Hepatocyte (in vitro differentiated cells): ENCODE measurements at regions not wholly inside any gene's neighbourhood (a gene's known extent, or its start where the extent isn't known, plus 50 kb on each side); places are given as distances from the start of the nearest gene placed in this dataset.

Experiments
- DNase-seq: peaks from one replicate; pipeline ENCODE4 v3.0.0-alpha.2; 2016; ENCODE audit warnings: low spot score
- H2AFZ ChIP-seq: fragments of 200-600 bp; sonication (generic); 2 replicates; pipeline ENCODE4 v1.6.0; 2016; ENCODE audit warnings: antibody characterized with exemption, mild to moderate bottlenecking
- H3K27ac ChIP-seq: fragments of 200-600 bp; sonication (generic); 2 replicates; pipeline ENCODE4 v1.5.1; 2016; ENCODE audit warnings: mild to moderate bottlenecking
- H3K27me3 ChIP-seq: fragments of 200-600 bp; sonication (generic); 2 replicates; pipeline ENCODE4 v1.6.1; 2016
- H3K36me3 ChIP-seq: fragments of 200-600 bp; sonication (generic); replicated peaks from 2 replicates; pipeline ENCODE4 v1.5.1; 2016; ENCODE audit warnings: low read depth; ENCODE audit not compliant: insufficient read depth
- H3K4me1 ChIP-seq: fragments of 200-600 bp; sonication (generic); 2 replicates; pipeline ENCODE4 v1.5.1; 2016; ENCODE audit warnings: mild to moderate bottlenecking, moderate library complexity; ENCODE audit not compliant: insufficient read depth
- H3K4me2 ChIP-seq: fragments of 200-600 bp; sonication (generic); 2 replicates; pipeline ENCODE4 v1.6.0; 2016
- H3K4me3 ChIP-seq: fragments of 200-600 bp; sonication (generic); 2 replicates; pipeline ENCODE4 v1.5.1; 2016; ENCODE audit warnings: mild to moderate bottlenecking
- H3K79me2 ChIP-seq: fragments of 200-600 bp; sonication (generic); 2 replicates; pipeline ENCODE4 v1.6.0; 2017; ENCODE audit warnings: mild to moderate bottlenecking
- H3K9me2 ChIP-seq: fragments of 200-600 bp; sonication (generic); replicated peaks from 2 replicates; pipeline ENCODE4 v1.6.0; 2017; ENCODE audit warnings: mild to moderate bottlenecking; ENCODE audit not compliant: insufficient read depth
- H3K9me3 ChIP-seq: fragments of 200-600 bp; sonication (generic); 2 replicates; pipeline ENCODE4 v1.5.1; 2016; ENCODE audit warnings: low read depth, mild to moderate bottlenecking
- H4K20me1 ChIP-seq: fragments of 200-600 bp; sonication (generic); 2 replicates; pipeline ENCODE4 v1.6.0; 2016; ENCODE audit warnings: mild to moderate bottlenecking; ENCODE audit not compliant: insufficient read depth, poor library complexity, severe bottlenecking
- EZH2 ChIP-seq: fragments of 200-600 bp; sonication (generic); IDR thresholded peaks from 2 replicates; pipeline ENCODE4 v1.6.1; 2016; ENCODE audit warnings: antibody characterized with exemption, mild to moderate bottlenecking, borderline replicate concordance
- EZH2phosphoT487 ChIP-seq: fragments of 200-600 bp; sonication (generic); IDR thresholded peaks from one replicate; pipeline ENCODE4 v1.6.1; 2018; ENCODE audit warnings: antibody characterized with exemption, mild to moderate bottlenecking, low read depth, moderate library complexity; ENCODE audit not compliant: unreplicated experiment, severe bottlenecking
- WGBS: methylation state at CpG from one replicate; pipeline ENCODE4 v1.1.6; 2016; ENCODE audit warnings: low lambda C conversion rate; ENCODE audit errors: missing lambda C conversion rate; 5-methylcytosine and 5-hydroxymethylcytosine counted together
- TF ChIP-seq, protein P1 (sequence below): fragments of 200-600 bp; sonication (generic); IDR thresholded peaks from 2 replicates; pipeline ENCODE4 v1.5.1; 2016; ENCODE audit warnings: antibody characterized with exemption, mild to moderate bottlenecking; ENCODE audit not compliant: poor library complexity

GRCh38 chr6:125513978-125514377 is 212.2 kb upstream of the HDDC2 start:
- TF ChIP-seq EZH2 (no peak), EZH2phosphoT487 (no peak)
- TF ChIP-seq, protein P1, sequence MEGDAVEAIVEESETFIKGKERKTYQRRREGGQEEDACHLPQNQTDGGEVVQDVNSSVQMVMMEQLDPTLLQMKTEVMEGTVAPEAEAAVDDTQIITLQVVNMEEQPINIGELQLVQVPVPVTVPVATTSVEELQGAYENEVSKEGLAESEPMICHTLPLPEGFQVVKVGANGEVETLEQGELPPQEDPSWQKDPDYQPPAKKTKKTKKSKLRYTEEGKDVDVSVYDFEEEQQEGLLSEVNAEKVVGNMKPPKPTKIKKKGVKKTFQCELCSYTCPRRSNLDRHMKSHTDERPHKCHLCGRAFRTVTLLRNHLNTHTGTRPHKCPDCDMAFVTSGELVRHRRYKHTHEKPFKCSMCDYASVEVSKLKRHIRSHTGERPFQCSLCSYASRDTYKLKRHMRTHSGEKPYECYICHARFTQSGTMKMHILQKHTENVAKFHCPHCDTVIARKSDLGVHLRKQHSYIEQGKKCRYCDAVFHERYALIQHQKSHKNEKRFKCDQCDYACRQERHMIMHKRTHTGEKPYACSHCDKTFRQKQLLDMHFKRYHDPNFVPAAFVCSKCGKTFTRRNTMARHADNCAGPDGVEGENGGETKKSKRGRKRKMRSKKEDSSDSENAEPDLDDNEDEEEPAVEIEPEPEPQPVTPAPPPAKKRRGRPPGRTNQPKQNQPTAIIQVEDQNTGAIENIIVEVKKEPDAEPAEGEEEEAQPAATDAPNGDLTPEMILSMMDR = no peak
- Histone ChIP-seq H3K4me2 (no peak overlapping the region), H2AFZ (no peak overlapping the region), H3K36me3 (no peaks in the 10 kb centered on the region), H3K4me3 (no peak overlapping the region), H3K4me1 (no peaks in the 10 kb centered on the region), H3K9me2 (no peaks in the 10 kb centered on the region), H3K9me3 (no peaks in the 10 kb centered on the region), H3K79me2 (no peaks in the 10 kb centered on the region), H4K20me1 (no peaks in the 10 kb centered on the region), H3K27me3 (no peaks in the 10 kb centered on the region), H3K27ac (no peak overlapping the region)
- no peak for DNase-seq

GRCh38 chr6:125516644-125517043 is 214.9 kb upstream of the HDDC2 start:
- Histone ChIP-seq H2AFZ (no peak overlapping the region), H3K4me1 (no peaks in the 10 kb centered on the region), H3K4me3 (no peak overlapping the region), H3K9me3 (no peaks in the 10 kb centered on the region), H3K79me2 (no peaks in the 10 kb centered on the region), H4K20me1 (no peaks in the 10 kb centered on the region), H3K36me3 (no peaks in the 10 kb centered on the region), H3K27me3 (no peaks in the 10 kb centered on the region), H3K9me2 (no peaks in the 10 kb centered on the region), H3K27ac (no peak overlapping the region), H3K4me2 (no peak overlapping the region)
- DNase-seq = no peak
- WGBS = 94% methylated on average over 3 of the region's 3 CpGs
- TF ChIP-seq EZH2 = no peak
- TF ChIP-seq EZH2phosphoT487 = no peak
- TF ChIP-seq, protein P1 = no peak

- DNase-seq = no peak
- no peak overlapping the region for H3K4me3 ChIP-seq
- no peaks in the 10 kb centered on the region for H4K20me1 ChIP-seq
- H2AFZ ChIP-seq = no peak overlapping the region
- TF ChIP-seq EZH2 = no peak
- TF ChIP-seq, protein P1 = no peak
- TF ChIP-seq EZH2phosphoT487 = no peak
- H3K9me3 ChIP-seq = no peaks in the 10 kb centered on the region
- H3K4me1 ChIP-seq = no peaks in the 10 kb centered on the region
- H3K9me2 ChIP-seq = no peaks in the 10 kb centered on the region
- H3K4me2 ChIP-seq = no peak overlapping the region
- no peak overlapping the region for H3K27ac ChIP-seq
- H3K36me3 ChIP-seq = no peaks in the 10 kb centered on the region
- no peaks in the 10 kb centered on the region for H3K79me2 ChIP-seq
- H3K27me3 ChIP-seq = no peaks in the 10 kb centered on the region
Observed at GRCh38 chr6:125519367-125519766, 217.6 kb upstream of the HDDC2 start.

GRCh38 chr6:125524356-125524755 is 222.6 kb upstream of the HDDC2 start:
- no peaks in the 10 kb centered on the region for H3K9me3 ChIP-seq
- DNase-seq = no peak
- H4K20me1 ChIP-seq = no peaks in the 10 kb centered on the region
- H3K4me2 ChIP-seq = no peak overlapping the region
- H3K4me1 ChIP-seq = no peaks in the 10 kb centered on the region
- WGBS = 37% methylated on average over 2 of the region's 2 CpGs
- H3K36me3 ChIP-seq = no peaks in the 10 kb centered on the region
- TF ChIP-seq EZH2phosphoT487 = no peak
- no peaks in the 10 kb centered on the region for H3K27me3 ChIP-seq
- H3K27ac ChIP-seq = no peak overlapping the region
- H2AFZ ChIP-seq = no peak overlapping the region
- H3K9me2 ChIP-seq = no peaks in the 10 kb centered on the region
- no peaks in the 10 kb centered on the region for H3K79me2 ChIP-seq
- H3K4me3 ChIP-seq = no peak overlapping the region
